K562 (cell line): ENCODE measurements at regions not wholly inside any gene's neighbourhood (a gene's known extent, or its start where the extent isn't known, plus 50 kb on each side); places are given as distances from the start of the nearest gene placed in this dataset.

Experiments used
- ATAC-seq: fragments of 200-7000 bp; cut with Tn5 transposase; 3 replicates; pipeline ENCODE4 v1.9.1; 2020; ENCODE audit warnings: moderate library complexity
- BruUV-seq: library from RNA; stranded (reverse); fragments of 400-500 nt; replicated peaks from 2 replicates; lab custom pipeline; 2021; lab: Mats Ljungman, UMichigan
- CTCF ChIA-PET: fragments of 300-600 bp; formaldehyde crosslinking; extraction: SDS; loops from one replicate; lab custom pipeline; 2021; ENCODE audit warnings: low intra/inter-chr PET ratio; lab: Yijun Ruan, JAX
- POLR2A ChIA-PET: fragments of 300-600, 350-650 bp; sonication (Branson Sonifier 250); formaldehyde crosslinking; extraction: SDS; loops from one replicate; lab custom pipeline; 2021; ENCODE audit warnings: antibody characterized with exemption, inconsistent platforms; lab: Yijun Ruan, JAX
- DNase-seq, 4 experiments: peaks; one replicate each; pipeline versions ENCODE4 v3.0.0 to v3.0.0-alpha.2; 2011 to 2018; ENCODE audit warnings: low spot score in 3 of 4, mixed read lengths in 3 of 4; ENCODE audit errors: extremely low read depth in 1 of 4
- FAIRE-seq: peaks from 2 replicates; lab custom pipeline; 2011; peaks lifted over from hg19 to GRCh38; lab: Jason Lieb, UNC
- H2AFZ ChIP-seq: 2 replicates; pipeline ENCODE4 v1.6.0; 2011; ENCODE audit warnings: low read depth, low read length, control low read depth, inconsistent platforms
- H3K27ac ChIP-seq: fragments of 200-600 bp; 3 replicates; pipeline ENCODE4 v1.8.0; 2011; ENCODE audit warnings: low read depth, mild to moderate bottlenecking, control low read depth, inconsistent platforms, low read length, moderate library complexity, mixed read lengths; ENCODE audit errors: extremely low read depth
- H3K27me3 ChIP-seq, 2 experiments: fragments of 300-600 bp in 1 of 2; 2 replicates in 1 of 2; 3 replicates in 1 of 2; pipeline versions ENCODE4 v1.6.0 to v1.8.0; 2011; ENCODE audit warnings: inconsistent platforms in 2 of 2, low read length in 2 of 2, mild to moderate bottlenecking in 1 of 2, mixed read lengths in 1 of 2, moderate library complexity in 1 of 2; ENCODE audit not compliant: control insufficient read depth in 2 of 2, insufficient read depth in 2 of 2
- H3K36me3 ChIP-seq: fragments of 300-600 bp; 3 replicates; pipeline ENCODE4 v1.8.0; 2011; ENCODE audit warnings: mild to moderate bottlenecking, low read length, inconsistent platforms; ENCODE audit not compliant: control insufficient read depth, insufficient read depth
- H3K4me1 ChIP-seq, 2 experiments: fragments of 200-600 bp in 1 of 2; replicated peaks in 1 of 2; 2 replicates in 1 of 2; 3 replicates in 1 of 2; pipeline versions ENCODE4 v1.5.1 to v1.8.0; 2011; ENCODE audit warnings: inconsistent platforms in 2 of 2, low read length in 2 of 2, mild to moderate bottlenecking in 1 of 2, mixed read lengths in 1 of 2, moderate library complexity in 1 of 2; ENCODE audit not compliant: control insufficient read depth in 2 of 2, insufficient read depth in 2 of 2
- H3K4me2 ChIP-seq: 2 replicates; pipeline ENCODE4 v1.6.1; 2011; ENCODE audit warnings: low read length, control low read depth, inconsistent platforms, mixed read lengths; ENCODE audit not compliant: insufficient read depth
- H3K4me3 ChIP-seq: fragments of 200-600 bp; sonication (generic), shearing (Covaris generic); 2 replicates; pipeline ENCODE4 v1.5.1; 2016; ENCODE audit warnings: control low read depth, inconsistent platforms
- H3K79me2 ChIP-seq: fragments of 200-600 bp; 3 replicates; pipeline ENCODE4 v1.8.0; 2011; ENCODE audit warnings: low read length, inconsistent platforms; ENCODE audit not compliant: control insufficient read depth, insufficient read depth
- H3K9ac ChIP-seq, 2 experiments: 2 replicates each; pipeline versions ENCODE4 v1.6.0 to v1.6.1; 2011; ENCODE audit warnings: low read depth in 2 of 2, low read length in 2 of 2, control low read depth in 1 of 2, inconsistent platforms in 1 of 2, mild to moderate bottlenecking in 1 of 2, mixed read lengths in 1 of 2; ENCODE audit not compliant: insufficient read depth in 1 of 2
- H3K9me1 ChIP-seq: one replicate; pipeline ENCODE4 v1.6.0; 2011; ENCODE audit warnings: inconsistent platforms, mild to moderate bottlenecking, low read length, moderate library complexity; ENCODE audit not compliant: control insufficient read depth, insufficient read depth
- H3K9me3 ChIP-seq: replicated peaks from 2 replicates; pipeline ENCODE4 v1.5.1; 2011; ENCODE audit warnings: low read depth, low read length, inconsistent platforms; ENCODE audit not compliant: control insufficient read depth, insufficient read depth
- H4K20me1 ChIP-seq: replicated peaks from 2 replicates; pipeline ENCODE4 v1.6.1; 2011; ENCODE audit warnings: low read length, inconsistent platforms, mixed read lengths; ENCODE audit not compliant: control insufficient read depth, insufficient read depth
- CBFA2T3 ChIP-seq: fragments of 450-650 bp; IDR thresholded peaks from 2 replicates; pipeline ENCODE4 v1.6.1; 2017
- CBX2 ChIP-seq: fragments of 200-600 bp; sonication (generic); IDR thresholded peaks from one replicate; pipeline ENCODE4 v1.6.1; 2012; ENCODE audit warnings: mild to moderate bottlenecking, low read length, inconsistent platforms; ENCODE audit not compliant: insufficient read depth, poor library complexity, severe bottlenecking
- CC2D1A ChIP-seq: fragments of 450-650 bp; IDR thresholded peaks from 2 replicates; pipeline ENCODE4 v1.6.1; 2017; ENCODE audit warnings: mild to moderate bottlenecking
- EP400 ChIP-seq: fragments of 450-650 bp; IDR thresholded peaks from 2 replicates; pipeline ENCODE4 v1.6.1; 2017; ENCODE audit warnings: antibody characterized with exemption, mild to moderate bottlenecking, moderate library complexity
- FOXJ2 ChIP-seq: fragments of 200-800 bp; sonication (Bioruptor generic); IDR thresholded peaks from 2 replicates; pipeline ENCODE4 v1.6.1; 2016; ENCODE audit warnings: missing genetic modification characterization, missing compliant biosample characterization
- GATAD2A ChIP-seq: fragments of 450-650 bp; IDR thresholded peaks from 2 replicates; pipeline ENCODE4 v1.6.1; 2017
- HDAC1 ChIP-seq, 2 experiments: fragments of 450-650 bp; IDR thresholded peaks; 2 replicates each; pipeline ENCODE4 v1.6.1; 2016 to 2017; ENCODE audit warnings: inconsistent platforms in 1 of 2, mild to moderate bottlenecking in 1 of 2, moderate library complexity in 1 of 2
- RNF2 ChIP-seq: sonication (generic); IDR thresholded peaks from 2 replicates; pipeline ENCODE4 v1.6.1; 2016
- SMC3 ChIP-seq: conservative IDR thresholded peaks from 2 replicates; pipeline ENCODE4 v1.6.1; 2011; ENCODE audit warnings: low read depth, low read length, improper control_type of control experiment; ENCODE audit not compliant: insufficient read depth
- STAT5A ChIP-seq: IDR thresholded peaks from 2 replicates; pipeline ENCODE4 v1.6.1; 2012; ENCODE audit warnings: low read length, inconsistent platforms, borderline replicate concordance
- TAL1 ChIP-seq: fragments of 450-650 bp; IDR thresholded peaks from 2 replicates; pipeline ENCODE4 v1.6.1; 2016; ENCODE audit warnings: mild to moderate bottlenecking
- TFAM ChIP-seq: fragments of 250-450 bp; sonication (Bioruptor Pico); conservative IDR thresholded peaks from 2 replicates; pipeline ENCODE4 v1.5.0; 2021; ENCODE audit warnings: mild to moderate bottlenecking, moderate library complexity
- ZC3H8 ChIP-seq: fragments of 450-650 bp; IDR thresholded peaks from 2 replicates; pipeline ENCODE4 v1.6.1; 2017
- ZNF23 ChIP-seq: fragments of 250-450 bp; sonication (Bioruptor Pico); IDR thresholded peaks from 2 replicates; pipeline ENCODE4 v1.4.0; 2020; ENCODE audit warnings: mild to moderate bottlenecking
- ZNF57 ChIP-seq: fragments of 450-650 bp; formaldehyde crosslinking; IDR thresholded peaks from 2 replicates; pipeline ENCODE4 v1.4.0; 2020; ENCODE audit warnings: mild to moderate bottlenecking, moderate library complexity
- ZNF668 ChIP-seq: fragments of 250-450 bp; sonication (Bioruptor Pico); IDR thresholded peaks from 2 replicates; pipeline ENCODE4 v1.8.0; 2022; ENCODE audit warnings: mild to moderate bottlenecking, inconsistent platforms
- WGBS: fragments of 100-300 bp; shearing (Covaris generic); methylation state at CpG from one replicate; pipeline ENCODE4 v1.1.6; 2016; ENCODE audit warnings: low coverage, mixed read lengths; ENCODE audit not compliant: insufficient coverage; ENCODE audit errors: missing lambda C conversion rate; 5-methylcytosine and 5-hydroxymethylcytosine counted together
- in situ Hi-C: fragments of 300-500 bp; cut with MboI; formaldehyde crosslinking; loops from 4 replicates; pipeline ENCODE4 v1.15.0; 2018; ENCODE audit warnings: inconsistent platforms, mixed read lengths
- intact Hi-C: fragments of 100-400 bp; cut with micrococcal nuclease; formaldehyde crosslinking; loops from 2 replicates; pipeline ENCODE4 v1.14.2; 2022
- TF ChIP-seq, protein P1 (sequence below): fragments of 250-450 bp; sonication (Bioruptor Pico); IDR thresholded peaks from 2 replicates; pipeline ENCODE4 v1.8.0; 2022; ENCODE audit warnings: inconsistent platforms, mild to moderate bottlenecking, moderate library complexity, borderline replicate concordance
- TF ChIP-seq, protein P2 (sequence below): fragments of 250-450 bp; sonication (Bioruptor Pico); IDR thresholded peaks from 2 replicates; pipeline ENCODE4 v1.5.0; 2021
- TF ChIP-seq, protein P3 (sequence below): sonication (generic); formaldehyde crosslinking; IDR thresholded peaks from 2 replicates; pipeline ENCODE4 v1.8.1; 2023; ENCODE audit warnings: mild to moderate bottlenecking, missing genetic modification reagents

DNA sequence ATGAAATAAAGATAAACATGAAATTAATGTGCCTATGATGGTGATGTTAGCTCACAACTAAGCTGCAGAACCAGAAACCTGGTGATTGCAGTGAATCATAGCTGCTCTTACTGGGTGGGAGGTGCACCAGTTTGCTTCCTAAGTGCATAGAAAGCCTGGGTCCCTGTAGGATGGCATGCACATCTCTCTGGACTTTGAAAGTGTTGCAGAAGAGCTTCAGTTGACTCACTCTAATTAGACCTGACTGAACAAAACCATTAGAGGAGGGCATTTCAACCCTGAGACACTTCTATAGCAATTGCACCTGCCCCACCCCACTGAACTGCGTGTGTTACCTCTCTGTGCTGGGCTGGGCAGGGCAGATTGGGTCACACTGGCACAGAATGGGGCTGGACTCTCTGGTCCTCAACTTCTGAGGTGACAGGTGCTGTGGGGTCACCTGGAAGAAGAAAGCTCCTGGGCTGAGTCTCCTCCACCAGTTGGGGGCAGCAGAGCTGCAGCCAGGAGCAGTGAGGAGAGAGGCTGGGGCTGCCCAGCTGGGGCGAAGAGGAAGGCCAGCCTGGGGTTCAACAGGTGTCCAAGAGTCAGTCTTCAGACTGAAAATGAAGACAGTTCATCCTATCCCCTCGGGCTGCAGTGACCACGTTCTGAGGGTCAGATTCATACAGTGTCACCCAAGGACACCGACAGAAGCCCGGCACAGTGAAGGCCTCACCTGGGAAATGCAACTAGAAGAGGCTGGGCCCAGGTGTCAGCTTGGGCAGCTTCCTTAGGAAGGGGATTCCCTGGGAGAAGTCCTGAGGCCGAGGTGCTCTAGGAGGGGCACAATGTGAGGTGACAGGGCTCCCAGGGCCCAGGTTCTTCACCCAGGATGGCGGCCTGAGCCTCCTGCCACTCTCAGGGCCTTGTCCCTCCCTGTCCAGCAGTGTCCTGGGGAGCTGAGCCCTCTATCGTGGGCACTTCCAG, 58.1 kb downstream of the GGTLC2 start:
- FAIRE-seq: no peak
- POLR2A ChIA-PET: interaction anchor here (0.6 to 11.0 kb wide), 26 partner anchors 9 to 939 kb away, joined by 3 to 122 read pairs (median 3); partner anchors contain the start of gene ZNF280B
- intact Hi-C loops: no loop called here
- TF ChIP-seq, protein P1, sequence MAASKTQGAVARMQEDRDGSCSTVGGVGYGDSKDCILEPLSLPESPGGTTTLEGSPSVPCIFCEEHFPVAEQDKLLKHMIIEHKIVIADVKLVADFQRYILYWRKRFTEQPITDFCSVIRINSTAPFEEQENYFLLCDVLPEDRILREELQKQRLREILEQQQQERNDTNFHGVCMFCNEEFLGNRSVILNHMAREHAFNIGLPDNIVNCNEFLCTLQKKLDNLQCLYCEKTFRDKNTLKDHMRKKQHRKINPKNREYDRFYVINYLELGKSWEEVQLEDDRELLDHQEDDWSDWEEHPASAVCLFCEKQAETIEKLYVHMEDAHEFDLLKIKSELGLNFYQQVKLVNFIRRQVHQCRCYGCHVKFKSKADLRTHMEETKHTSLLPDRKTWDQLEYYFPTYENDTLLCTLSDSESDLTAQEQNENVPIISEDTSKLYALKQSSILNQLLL (CRISPR knock-in tag): no peak
- TF ChIP-seq TAL1: no peak
- no peak for TF ChIP-seq STAT5A
- TF ChIP-seq CBFA2T3: no peak
- no peak for TF ChIP-seq FOXJ2 (tag)
- no peak for TF ChIP-seq TFAM (CRISPR knock-in tag)
- TF ChIP-seq ZNF668: no peak
- no peak for TF ChIP-seq CBX2
- TF ChIP-seq HDAC1 (IDR thresholded peaks at IDR 0.05): no peak
- TF ChIP-seq RNF2: no peak
- TF ChIP-seq EP400: no peak
- no peak for TF ChIP-seq ZNF23 (CRISPR knock-in tag)
- no peak for TF ChIP-seq ZNF57 (CRISPR knock-in tag)
- TF ChIP-seq ZC3H8: no peak
- TF ChIP-seq SMC3: peak; percentile 61; the same call in 1 of the 2 replicates
- no peak for TF ChIP-seq GATAD2A
- TF ChIP-seq, protein P2, sequence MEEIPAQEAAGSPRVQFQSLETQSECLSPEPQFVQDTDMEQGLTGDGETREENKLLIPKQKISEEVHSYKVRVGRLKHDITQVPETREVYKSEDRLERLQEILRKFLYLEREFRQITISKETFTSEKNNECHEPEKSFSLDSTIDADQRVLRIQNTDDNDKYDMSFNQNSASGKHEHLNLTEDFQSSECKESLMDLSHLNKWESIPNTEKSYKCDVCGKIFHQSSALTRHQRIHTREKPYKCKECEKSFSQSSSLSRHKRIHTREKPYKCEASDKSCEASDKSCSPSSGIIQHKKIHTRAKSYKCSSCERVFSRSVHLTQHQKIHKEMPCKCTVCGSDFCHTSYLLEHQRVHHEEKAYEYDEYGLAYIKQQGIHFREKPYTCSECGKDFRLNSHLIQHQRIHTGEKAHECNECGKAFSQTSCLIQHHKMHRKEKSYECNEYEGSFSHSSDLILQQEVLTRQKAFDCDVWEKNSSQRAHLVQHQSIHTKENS (CRISPR knock-in tag): no peak
- TF ChIP-seq CC2D1A: no peak
- TF ChIP-seq, protein P3, sequence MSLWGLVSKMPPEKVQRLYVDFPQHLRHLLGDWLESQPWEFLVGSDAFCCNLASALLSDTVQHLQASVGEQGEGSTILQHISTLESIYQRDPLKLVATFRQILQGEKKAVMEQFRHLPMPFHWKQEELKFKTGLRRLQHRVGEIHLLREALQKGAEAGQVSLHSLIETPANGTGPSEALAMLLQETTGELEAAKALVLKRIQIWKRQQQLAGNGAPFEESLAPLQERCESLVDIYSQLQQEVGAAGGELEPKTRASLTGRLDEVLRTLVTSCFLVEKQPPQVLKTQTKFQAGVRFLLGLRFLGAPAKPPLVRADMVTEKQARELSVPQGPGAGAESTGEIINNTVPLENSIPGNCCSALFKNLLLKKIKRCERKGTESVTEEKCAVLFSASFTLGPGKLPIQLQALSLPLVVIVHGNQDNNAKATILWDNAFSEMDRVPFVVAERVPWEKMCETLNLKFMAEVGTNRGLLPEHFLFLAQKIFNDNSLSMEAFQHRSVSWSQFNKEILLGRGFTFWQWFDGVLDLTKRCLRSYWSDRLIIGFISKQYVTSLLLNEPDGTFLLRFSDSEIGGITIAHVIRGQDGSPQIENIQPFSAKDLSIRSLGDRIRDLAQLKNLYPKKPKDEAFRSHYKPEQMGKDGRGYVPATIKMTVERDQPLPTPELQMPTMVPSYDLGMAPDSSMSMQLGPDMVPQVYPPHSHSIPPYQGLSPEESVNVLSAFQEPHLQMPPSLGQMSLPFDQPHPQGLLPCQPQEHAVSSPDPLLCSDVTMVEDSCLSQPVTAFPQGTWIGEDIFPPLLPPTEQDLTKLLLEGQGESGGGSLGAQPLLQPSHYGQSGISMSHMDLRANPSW (CRISPR knock-in tag): no peak

More for the DNA sequence above, 58.1 kb downstream of the GGTLC2 start:
- Histone ChIP-seq H3K79me2 (no peaks in the 10 kb centered on the region), H4K20me1 (peaks cover 25% of the 10 kb centered on the region), H3K27ac (no peak overlapping the region), H3K9me3 (no peaks in the 10 kb centered on the region), H3K4me3 (no peak overlapping the region), H3K4me1 (no peaks in the 10 kb centered on the region), H3K36me3 (no peaks in the 10 kb centered on the region), H2AFZ (no peak overlapping the region), H3K9ac (peak overlapping the region in 1 of 2 experiments; percentile 29; a peak in 1 of 4 replicates), H3K4me2 (no peak overlapping the region), H3K27me3 (peaks cover 0 to 36% of the 10 kb centered on the region in 2 experiments; a peak in 2 of 5 replicates), H3K9me1 (peaks cover 4% of the 10 kb centered on the region)
- CTCF ChIA-PET: interaction anchor here (0.6 to 1.3 kb wide), 12 partner anchors 8 to 248 kb away, joined by 3 to 6 read pairs (median 3); no protein-coding TSS in a partner anchor
- DNase-seq (peak in 1 of 4 experiments; percentile 83), ATAC-seq (peak; percentile 86)
- in situ Hi-C loops: no loop called here
- no TSS peak for BruUV-seq
- 1% methylated on average over 9 of the region's 9 CpGs for WGBS
